ENCODE measurements at regions not wholly inside any gene's neighbourhood (a gene's known extent, or its start where the extent isn't known, plus 50 kb on each side); places are given as distances from the start of the nearest gene placed in this dataset.

- TF ChIP-seq PRDM15 (CRISPR knock-in tag; IDR thresholded peaks at IDR 0.05): no peak
Measured at GRCh38 chr6:14453712-14454472, 336.3 kb downstream of the CD83 start (continued).

- Histone ChIP-seq H3K27me3 (replicated peaks in 1 of 2; ENCODE audit: control insufficient read depth in 2 of 2, insufficient read depth in 2 of 2, low read length in 1 of 2) (no peaks in the 10 kb centered on the region), H3K4me1 (ENCODE audit: control insufficient read depth, insufficient read depth, low read length) (no peaks in the 10 kb centered on the region), H4K20me1 (ENCODE audit: control insufficient read depth, insufficient read depth) (no peaks in the 10 kb centered on the region), H3K4me2 (ENCODE audit: control insufficient read depth, insufficient read depth) (no peak overlapping the region), H3K4me3 (no peak overlapping the region), H2AFZ (ENCODE audit: control insufficient read depth, low read depth, low read length) (no peak overlapping the region), H3K27ac (ENCODE audit: control insufficient read depth, insufficient read depth) (no peak overlapping the region), H3K36me3 (ENCODE audit: control insufficient read depth in 2 of 2, insufficient read depth in 2 of 2, low read length in 1 of 2) (no peaks in the 10 kb centered on the region), H3K9ac (ENCODE audit: control insufficient read depth, insufficient read depth, low read length) (no peak overlapping the region), H3K9me3 (replicated peaks; ENCODE audit: control insufficient read depth, insufficient read depth, low read length) (no peaks in the 10 kb centered on the region), H3K79me2 (ENCODE audit: control insufficient read depth, insufficient read depth, low read length) (no peaks in the 10 kb centered on the region)
- FAIRE-seq (no peak), DNase-seq (ENCODE audit: low read depth, low spot score) (no peak), ATAC-seq (no peak)
- RAD21 ChIA-PET (ENCODE audit: unreplicated experiment): no interaction called here
- intact Hi-C loops (cut with micrococcal nuclease; ENCODE audit: unreplicated experiment) (no loop called here), in situ Hi-C loops (cut with MboI) (no loop called here)
- no TSS peak for BruUV-seq (replicated peaks)
- WGBS (ENCODE audit: insufficient coverage, insufficient replicate concordance, low lambda C conversion rate, missing lambda C conversion rate): 27% methylated on average over 4 of the region's 4 CpGs
- TF ChIP-seq BACH1 (IDR thresholded peaks at IDR 0.05; ENCODE audit: borderline replicate concordance) (no peak), SIN3A (IDR thresholded peaks at IDR 0.05; ENCODE audit: low read depth, low read length) (no peak), PKNOX1 (IDR thresholded peaks at IDR 0.05) (0 out of 2 replicates have a peak, but pooled peaks have one; percentile 28), ATF7 (IDR thresholded peaks at IDR 0.05; ENCODE audit: low read depth) (no peak), RBBP5 (conservative IDR thresholded peaks at IDR 0.05) (no peak), IRF4 (IDR thresholded peaks at IDR 0.05; ENCODE audit: low read depth, low read length) (no peak), MAX (IDR thresholded peaks at IDR 0.05; ENCODE audit: low read depth, low read length) (no peak), POLR2AphosphoS5 (IDR thresholded peaks at IDR 0.05; ENCODE audit: low read length) (no peak)
- POLR2A ChIA-PET: no interaction called here
- SMC1A ChIA-PET (ENCODE audit: uncharacterized antibody, unreplicated experiment): interaction anchor here (1.2 kb wide), 1 partner anchor 17 kb away, joined by 4 read pairs; no protein-coding TSS in a partner anchor
- CTCF ChIA-PET: no interaction called here
Measured at GRCh38 chr6:14454473-14454775, 336.9 kb downstream of the CD83 start.

Data from GM12878 (cell line).